IMR-90 (cell line): ENCODE measurements at regions not wholly inside any gene's neighbourhood (a gene's known extent, or its start where the extent isn't known, plus 50 kb on each side); places are given as distances from the start of the nearest gene placed in this dataset.

Experiments used
- ATAC-seq: fragments of 200-7000 bp; cut with Tn5 transposase; 2 replicates; pipeline ENCODE4 v1.9.1; 2020; ENCODE audit warnings: low read depth, mild to moderate bottlenecking, moderate library complexity
- BruUV-seq: library from RNA; stranded (reverse); fragments of 400-500 nt; replicated peaks from 2 replicates; lab custom pipeline; 2021; lab: Mats Ljungman, UMichigan
- CTCF ChIA-PET: fragments of 300-600 bp; formaldehyde crosslinking; extraction: SDS; loops from one replicate; lab custom pipeline; 2021; ENCODE audit warnings: antibody characterized with exemption; lab: Yijun Ruan, JAX
- POLR2A ChIA-PET: fragments of 300-600 bp; sonication (Branson Sonifier 250); formaldehyde crosslinking; loops from one replicate; lab custom pipeline; 2022; ENCODE audit warnings: antibody characterized with exemption; ENCODE audit not compliant: unreplicated experiment; lab: Charles Lee
- DNase-seq: peaks from one replicate; pipeline ENCODE4 v3.0.0; 2013
- H2AFZ ChIP-seq: replicated peaks from 2 replicates; pipeline ENCODE3; 2013; ENCODE audit warnings: low read length, mild to moderate bottlenecking; ENCODE audit not compliant: poor library complexity
- H2AK5ac ChIP-seq: 2 replicates; pipeline ENCODE4 v1.6.1; 2013; ENCODE audit warnings: low read depth, low read length, inconsistent platforms
- H2AK9ac ChIP-seq: replicated peaks from 2 replicates; pipeline ENCODE3; 2013; ENCODE audit warnings: mild to moderate bottlenecking, low read depth, low read length, moderate library complexity; ENCODE audit not compliant: poor library complexity
- H2BK120ac ChIP-seq: 2 replicates; pipeline ENCODE4 v1.6.1; 2013; ENCODE audit warnings: low read depth, low read length, inconsistent platforms
- H2BK15ac ChIP-seq: 3 replicates; pipeline ENCODE4 v1.6.1; 2013; ENCODE audit warnings: low read depth, low read length, inconsistent platforms
- H2BK20ac ChIP-seq: 2 replicates; pipeline ENCODE4 v1.6.1; 2013; ENCODE audit warnings: low read depth, mild to moderate bottlenecking, inconsistent platforms, low read length, moderate library complexity
- H2BK5ac ChIP-seq: 2 replicates; pipeline ENCODE4 v1.6.1; 2013; ENCODE audit warnings: mild to moderate bottlenecking, low read depth, low read length, inconsistent platforms; ENCODE audit not compliant: poor library complexity, severe bottlenecking
- H3K14ac ChIP-seq: replicated peaks from 2 replicates; pipeline ENCODE4 v1.6.1; 2013; ENCODE audit warnings: low read depth, low read length, inconsistent platforms
- H3K18ac ChIP-seq: 2 replicates; pipeline ENCODE4 v1.6.1; 2013; ENCODE audit warnings: low read depth, low read length, control low read depth
- H3K23ac ChIP-seq: 2 replicates; pipeline ENCODE4 v1.6.1; 2013; ENCODE audit warnings: low read depth, low read length, inconsistent platforms
- H3K27ac ChIP-seq: 2 replicates; pipeline ENCODE4 v1.5.1; 2013; ENCODE audit warnings: mild to moderate bottlenecking, control low read depth, low read length; ENCODE audit not compliant: insufficient read depth
- H3K27me3 ChIP-seq: 2 replicates; pipeline ENCODE4 v1.6.1; 2013; ENCODE audit warnings: low read length; ENCODE audit not compliant: control insufficient read depth, insufficient read depth
- H3K36me3 ChIP-seq: 2 replicates; pipeline ENCODE4 v1.6.1; 2013; ENCODE audit warnings: low read length, mixed read lengths; ENCODE audit not compliant: control insufficient read depth, insufficient read depth
- H3K4ac ChIP-seq: 2 replicates; pipeline ENCODE4 v1.6.1; 2013; ENCODE audit warnings: low read depth, low read length, inconsistent platforms
- H3K4me1 ChIP-seq: 2 replicates; pipeline ENCODE4 v1.6.1; 2013; ENCODE audit warnings: low read length, mixed read lengths; ENCODE audit not compliant: control insufficient read depth, insufficient read depth
- H3K4me2 ChIP-seq: 2 replicates; pipeline ENCODE4 v1.6.1; 2013; ENCODE audit warnings: low read depth, mild to moderate bottlenecking, control low read depth, low read length, moderate library complexity
- H3K4me3 ChIP-seq: 2 replicates; pipeline ENCODE4 v1.5.1; 2013; ENCODE audit warnings: low read depth, mild to moderate bottlenecking, control low read depth, low read length, moderate library complexity; ENCODE audit not compliant: insufficient read depth
- H3K56ac ChIP-seq: 2 replicates; pipeline ENCODE4 v1.6.1; 2013; ENCODE audit warnings: low read length, inconsistent platforms; ENCODE audit not compliant: insufficient read depth; ENCODE audit errors: extremely low read depth
- H3K79me1 ChIP-seq, 2 experiments: 2 replicates each; pipeline ENCODE4 v1.6.1; 2013; ENCODE audit warnings: low read length in 2 of 2, inconsistent platforms in 1 of 2, low read depth in 1 of 2
- H3K9ac ChIP-seq: 2 replicates; pipeline ENCODE4 v1.6.1; 2013; ENCODE audit warnings: low read depth, low read length, control low read depth
- H3K9me1 ChIP-seq: 2 replicates; pipeline ENCODE4 v1.6.1; 2013; ENCODE audit warnings: low read length, inconsistent platforms; ENCODE audit not compliant: insufficient read depth
- H3K9me3 ChIP-seq: 2 replicates; pipeline ENCODE4 v1.6.1; 2013; ENCODE audit warnings: low read length; ENCODE audit not compliant: control insufficient read depth, insufficient read depth
- H4K20me1 ChIP-seq: 2 replicates; pipeline ENCODE4 v1.6.1; 2013; ENCODE audit warnings: low read length, inconsistent platforms; ENCODE audit not compliant: insufficient read depth
- H4K5ac ChIP-seq: 2 replicates; pipeline ENCODE4 v1.6.1; 2013; ENCODE audit warnings: mild to moderate bottlenecking, low read depth, low read length, control low read depth
- H4K8ac ChIP-seq, 2 experiments: 2 replicates each; pipeline ENCODE4 v1.6.1; 2013; ENCODE audit warnings: low read depth in 2 of 2, low read length in 2 of 2, control low read depth in 1 of 2, inconsistent platforms in 1 of 2
- H4K91ac ChIP-seq: 2 replicates; pipeline ENCODE4 v1.6.1; 2013; ENCODE audit warnings: low read depth, low read length, inconsistent platforms; ENCODE audit not compliant: insufficient read depth
- BHLHE40 ChIP-seq: fragments of 150-350 bp; IDR thresholded peaks from 2 replicates; pipeline ENCODE4 v1.6.1; 2016; ENCODE audit warnings: mild to moderate bottlenecking, low read depth, low read length
- CEBPB ChIP-seq: IDR thresholded peaks from 2 replicates; pipeline ENCODE4 v1.6.1; 2012; ENCODE audit warnings: low read depth, low read length, improper control_type of control experiment
- CHD1 ChIP-seq: IDR thresholded peaks from 2 replicates; pipeline ENCODE4 v1.6.1; 2012; ENCODE audit warnings: low read depth, low read length, improper control_type of control experiment
- CTCF ChIP-seq: conservative IDR thresholded peaks from 2 replicates; pipeline ENCODE4 v1.5.1; 2012; ENCODE audit warnings: mild to moderate bottlenecking, low read depth, low read length, improper control_type of control experiment
- ELK1 ChIP-seq: fragments of 150-350 bp; IDR thresholded peaks from 2 replicates; pipeline ENCODE4 v1.6.1; 2016; ENCODE audit warnings: low read depth, mild to moderate bottlenecking, low read length, moderate library complexity, borderline replicate concordance
- FOS ChIP-seq: fragments of 150-350 bp; IDR thresholded peaks from 2 replicates; pipeline ENCODE4 v1.6.1; 2016; ENCODE audit warnings: low read depth, low read length
- MAFK ChIP-seq: IDR thresholded peaks from 2 replicates; pipeline ENCODE4 v1.6.1; 2012; ENCODE audit warnings: low read depth, low read length, improper control_type of control experiment
- MAZ ChIP-seq: IDR thresholded peaks from 2 replicates; pipeline ENCODE4 v1.6.1; 2012; ENCODE audit warnings: low read depth, mild to moderate bottlenecking, low read length, improper control_type of control experiment, moderate library complexity, borderline replicate concordance
- MXI1 ChIP-seq: IDR thresholded peaks from 2 replicates; pipeline ENCODE4 v1.6.1; 2012; ENCODE audit warnings: low read depth, mild to moderate bottlenecking, low read length, moderate library complexity, borderline replicate concordance
- NFE2L2 ChIP-seq: fragments of 150-350 bp; IDR thresholded peaks from 2 replicates; pipeline ENCODE4 v1.6.1; 2016; ENCODE audit warnings: low read depth, mild to moderate bottlenecking, low read length
- POLR2A ChIP-seq: IDR thresholded peaks from 2 replicates; pipeline ENCODE4 v1.6.1; 2012; ENCODE audit warnings: mild to moderate bottlenecking, low read depth, low read length
- RAD21 ChIP-seq: IDR thresholded peaks from 2 replicates; pipeline ENCODE4 v1.6.1; 2012; ENCODE audit warnings: low read length, improper control_type of control experiment
- RCOR1 ChIP-seq: IDR thresholded peaks from 2 replicates; pipeline ENCODE4 v1.6.1; 2012; ENCODE audit warnings: mild to moderate bottlenecking, low read length, improper control_type of control experiment; ENCODE audit not compliant: insufficient replicate concordance
- RFX5 ChIP-seq: IDR thresholded peaks from 2 replicates; pipeline ENCODE4 v1.8.0; 2012; ENCODE audit warnings: low read depth, mild to moderate bottlenecking, low read length, moderate library complexity
- SMC3 ChIP-seq: fragments of 150-350 bp; IDR thresholded peaks from 2 replicates; pipeline ENCODE4 v1.6.1; 2016; ENCODE audit warnings: low read depth, mild to moderate bottlenecking, antibody characterized with exemption, low read length, moderate library complexity
- USF2 ChIP-seq: fragments of 150-350 bp; IDR thresholded peaks from 2 replicates; pipeline ENCODE4 v1.6.1; 2017; ENCODE audit warnings: mild to moderate bottlenecking, antibody characterized with exemption, low read length, low read depth
- WGBS, 2 experiments: methylation state at CpG; one replicate each; pipeline versions ENCODE4 v1.1.5 to v1.1.7; 2013; ENCODE audit warnings: missing lambda C conversion rate in 2 of 2; ENCODE audit not compliant: insufficient read length in 1 of 2; ENCODE audit errors: extremely low coverage in 2 of 2; 5-methylcytosine and 5-hydroxymethylcytosine counted together
- dilution Hi-C: fragments of 300-500 bp; cut with HindIII; formaldehyde crosslinking; loops from one replicate; pipeline ENCODE4 v1.14.3; 2018; ENCODE audit warnings: low sequenced_read_pairs; ENCODE audit not compliant: unreplicated experiment
- in situ Hi-C: fragments of 300-500 bp; cut with MboI; formaldehyde crosslinking; loops from 3 replicates; pipeline ENCODE4 v1.14.3; 2019; ENCODE audit warnings: low sequenced_read_pairs, inconsistent platforms, mixed read lengths
- intact Hi-C: fragments of 100-400 bp; cut with micrococcal nuclease; formaldehyde crosslinking; loops from 2 replicates; pipeline ENCODE4 v1.10.0; 2022

GRCh38 chr5:165184183-165184582, 1678.8 kb downstream of the MAT2B start:
- CTCF ChIA-PET: no interaction called here
- H2BK15ac ChIP-seq: no peak overlapping the region
- intact Hi-C loops: no loop called here

More at GRCh38 chr5:165184183-165184582, 1678.8 kb downstream of the MAT2B start:
- Histone ChIP-seq H3K14ac (no peak overlapping the region), H3K9me1 (no peaks in the 10 kb centered on the region), H3K9me3 (peaks cover 10% of the 10 kb centered on the region; the same call in 1 of the 2 replicates), H3K4me1 (no peaks in the 10 kb centered on the region), H2BK5ac (no peak overlapping the region), H2AK5ac (no peak overlapping the region), H2AK9ac (no peak overlapping the region), H3K4me2 (no peak overlapping the region), H3K4ac (no peak overlapping the region), H3K56ac (no peak overlapping the region), H4K20me1 (no peaks in the 10 kb centered on the region), H2AFZ (no peak overlapping the region), H3K18ac (no peak overlapping the region), H4K91ac (no peak overlapping the region), H3K36me3 (no peaks in the 10 kb centered on the region), H3K27ac (no peak overlapping the region), H2BK20ac (no peak overlapping the region), H2BK120ac (no peak overlapping the region), H3K27me3 (no peaks in the 10 kb centered on the region), H4K5ac (no peak overlapping the region), H4K8ac (no peak overlapping the region), H3K79me1 (no peaks in the 10 kb centered on the region), H3K9ac (no peak overlapping the region), H3K23ac (no peak overlapping the region), H3K4me3 (no peak overlapping the region)
- no peak for DNase-seq
- BruUV-seq: no TSS peak
- in situ Hi-C loops: no loop called here
- no peak for ATAC-seq
- dilution Hi-C loops: no loop called here
- no CpG with 5 or more reads among the region's 2 CpGs for WGBS, 2 experiments
- POLR2A ChIA-PET: no interaction called here
- TF ChIP-seq SMC3: no peak
- TF ChIP-seq RAD21: no peak
- TF ChIP-seq MXI1: no peak
- no peak for TF ChIP-seq BHLHE40
- no peak for TF ChIP-seq CEBPB
- no peak for TF ChIP-seq NFE2L2
- no peak for TF ChIP-seq RFX5
- TF ChIP-seq RCOR1: no peak
- TF ChIP-seq USF2: no peak
- no peak for TF ChIP-seq MAFK
- no peak for TF ChIP-seq FOS
- TF ChIP-seq CHD1: no peak
- TF ChIP-seq MAZ: no peak
- TF ChIP-seq POLR2A: no peak
- no peak for TF ChIP-seq ELK1
- no peak for TF ChIP-seq CTCF
